HG03439 (cell line): ENCODE measurements at regions not wholly inside any gene's neighbourhood (a gene's known extent, or its start where the extent isn't known, plus 50 kb on each side); places are given as distances from the start of the nearest gene placed in this dataset.
"Not testable (repeated sequence)": the region's sequence is repeated elsewhere in the genome, so short reads cannot be mapped to it uniquely, and the experiment has no call there.

Experiments used
- ATAC-seq: cut with Tn5 transposase; IDR thresholded peaks from one replicate; pipeline ENCODE4 v1.9.1; 2021; ENCODE audit warnings: mild to moderate bottlenecking, moderate library complexity; ENCODE audit not compliant: unreplicated experiment

- no peak for ATAC-seq
These were observed 54.1 kb upstream of the SHLD1 start for GRCh38 chr20:5696011-5696559.

GRCh38 chr20:5691918-5692618, 58.1 kb upstream of the SHLD1 start:
- ATAC-seq, result peak; percentile 97

- ATAC-seq, result no peak
These were observed 60.7 kb upstream of the SHLD1 start for GRCh38 chr20:5689463-5689862.

GRCh38 chr20:5688431-5688972, 61.7 kb upstream of the SHLD1 start:
- no peak for ATAC-seq

- ATAC-seq, result no peak
These were observed 62.3 kb upstream of the SHLD1 start for GRCh38 chr20:5687884-5688283.

- no peak for ATAC-seq
These were observed 63.7 kb upstream of the SHLD1 start for GRCh38 chr20:5686384-5687105.

GRCh38 chr20:5682556-5682955, 67.6 kb upstream of the SHLD1 start:
- not testable (repeated sequence) for ATAC-seq

GRCh38 chr20:5680192-5680591, 69.4 kb upstream of the GPCPD1 start:
- no peak for ATAC-seq

GRCh38 chr20:5678777-5679176, 68.0 kb upstream of the GPCPD1 start:
- ATAC-seq, result no peak

- not testable (repeated sequence) for ATAC-seq
These were observed 67.1 kb upstream of the GPCPD1 start for GRCh38 chr20:5677944-5678343.

GRCh38 chr20:5677389-5677788, 66.6 kb upstream of the GPCPD1 start:
- ATAC-seq, result no peak

- no peak for ATAC-seq
These were observed 64.6 kb upstream of the GPCPD1 start for GRCh38 chr20:5675103-5676091.

GRCh38 chr20:5674176-5674660, 63.4 kb upstream of the GPCPD1 start:
- peak; percentile 84 for ATAC-seq

- no peak for ATAC-seq
These were observed 60.1 kb upstream of the GPCPD1 start for GRCh38 chr20:5670874-5671273.

- no peak for ATAC-seq
These were observed 59.3 kb upstream of the GPCPD1 start for GRCh38 chr20:5670036-5670536.

- ATAC-seq, result no peak
These were observed 57.7 kb upstream of the GPCPD1 start for GRCh38 chr20:5668529-5668868.

GRCh38 chr20:5667705-5668528, 57.1 kb upstream of the GPCPD1 start:
- no peak for ATAC-seq

- no peak for ATAC-seq
These were observed 54.6 kb upstream of the GPCPD1 start for GRCh38 chr20:5665417-5665816.

GRCh38 chr20:5663396-5663795, 52.6 kb upstream of the GPCPD1 start:
- no peak for ATAC-seq

- ATAC-seq, result no peak
These were observed 52.0 kb upstream of the GPCPD1 start for GRCh38 chr20:5662769-5663168.
